Mesodermal cell (in vitro differentiated cells): ENCODE measurements at regions not wholly inside any gene's neighbourhood (a gene's known extent, or its start where the extent isn't known, plus 50 kb on each side); places are given as distances from the start of the nearest gene placed in this dataset.
"Not testable (repeated sequence)": the region's sequence is repeated elsewhere in the genome, so short reads cannot be mapped to it uniquely, and the experiment has no call there.

Source experiments
- H3K27ac ChIP-seq: 2 replicates; pipeline ENCODE4 v1.7.0; 2013; ENCODE audit warnings: mild to moderate bottlenecking, low read depth, low read length, moderate library complexity; ENCODE audit not compliant: severe bottlenecking
- H3K36me3 ChIP-seq: 2 replicates; pipeline ENCODE4 v1.7.1; 2013; ENCODE audit warnings: mild to moderate bottlenecking, low read length, moderate library complexity; ENCODE audit not compliant: control insufficient read depth, insufficient read depth
- H3K4me1 ChIP-seq: one replicate; pipeline ENCODE4 v1.7.1; 2013; ENCODE audit warnings: mild to moderate bottlenecking, low read length; ENCODE audit not compliant: insufficient read depth, control insufficient read depth, poor library complexity, severe bottlenecking
- H3K4me3 ChIP-seq: 2 replicates; pipeline ENCODE4 v1.7.0; 2013; ENCODE audit warnings: low read length, control low read depth, mild to moderate bottlenecking; ENCODE audit not compliant: insufficient read depth, poor library complexity, severe bottlenecking; ENCODE audit errors: extremely low read depth
- H3K9me3 ChIP-seq: 2 replicates; pipeline ENCODE4 v1.7.1; 2013; ENCODE audit warnings: mild to moderate bottlenecking, low read length, moderate library complexity; ENCODE audit not compliant: control insufficient read depth
- WGBS, 2 experiments: methylation state at CpG; one replicate each; pipeline ENCODE4 v1.1.5; 2013; ENCODE audit warnings: missing lambda C conversion rate in 2 of 2; ENCODE audit not compliant: insufficient coverage in 2 of 2; 5-methylcytosine and 5-hydroxymethylcytosine counted together

DNA sequence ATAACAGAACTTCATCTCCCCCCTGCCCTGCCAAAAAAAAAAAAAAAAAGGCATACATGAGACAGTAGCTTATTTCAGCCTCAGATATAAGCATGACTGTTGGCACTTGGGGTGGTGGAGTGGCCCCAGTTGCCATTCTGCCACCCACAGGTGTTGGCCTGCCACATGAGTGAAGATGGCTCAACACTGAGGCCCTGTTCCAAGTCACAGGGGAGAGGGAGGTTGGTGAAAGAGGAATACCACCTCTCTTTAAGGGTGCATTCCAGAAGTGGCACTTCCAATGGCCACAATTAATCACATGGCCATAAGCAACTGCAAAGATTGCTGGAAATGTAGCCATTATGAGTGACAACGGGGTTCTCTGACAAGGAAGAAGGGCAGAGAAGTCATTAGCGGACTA is 61.9 kb upstream of the JARID2 start:
- no peak overlapping the region for H3K27ac ChIP-seq
- H3K36me3 ChIP-seq = no peaks in the 10 kb centered on the region
- no peaks in the 10 kb centered on the region for H3K4me1 ChIP-seq
- H3K9me3 ChIP-seq = no peaks in the 10 kb centered on the region
- no peak overlapping the region for H3K4me3 ChIP-seq
- no CpG with 5 or more reads among the region's 2 CpGs for WGBS, 2 experiments

DNA sequence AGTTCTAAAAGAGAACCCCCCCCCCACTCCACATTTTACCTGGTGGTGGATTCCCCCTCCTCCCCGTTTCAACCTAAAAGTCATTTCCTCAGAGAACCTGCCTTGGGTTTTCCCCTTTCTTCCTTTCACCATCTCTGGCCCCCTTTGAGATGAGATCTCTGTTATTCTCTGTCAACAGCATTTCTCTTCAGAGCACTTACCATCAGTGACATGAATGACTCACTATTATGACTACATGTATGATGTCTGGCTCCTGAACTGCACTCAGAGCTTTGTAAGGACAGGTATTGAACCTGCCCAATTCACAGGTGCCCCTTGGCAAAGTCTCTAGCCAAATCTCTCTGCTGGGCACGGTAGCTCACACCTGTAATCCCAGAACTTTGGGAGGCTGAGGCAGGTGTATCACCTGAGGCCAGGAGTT is 61.4 kb upstream of the JARID2 start:
- H3K4me1 ChIP-seq = no peaks in the 10 kb centered on the region
- no peaks in the 10 kb centered on the region for H3K9me3 ChIP-seq
- H3K4me3 ChIP-seq = no peak overlapping the region
- 92 to 94% methylated on average over 1 to 2 of the region's 2 CpGs for WGBS, 2 experiments
- H3K27ac ChIP-seq = no peak overlapping the region
- H3K36me3 ChIP-seq = no peaks in the 10 kb centered on the region

DNA sequence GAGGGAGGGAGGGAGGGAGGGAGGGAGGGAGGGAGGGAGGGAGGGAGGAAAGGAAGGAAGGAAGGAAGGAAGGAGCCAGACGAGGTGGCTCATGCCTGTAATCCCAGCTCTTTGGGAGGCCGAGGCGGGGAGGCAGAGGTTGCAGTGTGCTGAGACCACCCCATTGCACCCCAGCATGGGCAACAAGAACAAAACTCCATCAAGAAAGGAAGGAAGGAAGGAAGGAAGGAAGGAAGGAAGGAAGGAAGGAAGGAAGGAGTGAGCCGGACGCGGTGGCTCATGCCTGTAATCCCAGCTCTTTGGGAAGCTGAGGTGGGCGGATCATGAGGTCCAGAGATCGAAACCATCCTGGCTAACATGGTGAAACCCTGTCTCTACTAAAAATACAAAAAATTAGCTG is 60.8 kb upstream of the JARID2 start:
- WGBS, 2 experiments = 82 to 92% methylated on average over 2 to 4 of the region's 8 CpGs
- not testable (repeated sequence) for H3K4me1 ChIP-seq

DNA sequence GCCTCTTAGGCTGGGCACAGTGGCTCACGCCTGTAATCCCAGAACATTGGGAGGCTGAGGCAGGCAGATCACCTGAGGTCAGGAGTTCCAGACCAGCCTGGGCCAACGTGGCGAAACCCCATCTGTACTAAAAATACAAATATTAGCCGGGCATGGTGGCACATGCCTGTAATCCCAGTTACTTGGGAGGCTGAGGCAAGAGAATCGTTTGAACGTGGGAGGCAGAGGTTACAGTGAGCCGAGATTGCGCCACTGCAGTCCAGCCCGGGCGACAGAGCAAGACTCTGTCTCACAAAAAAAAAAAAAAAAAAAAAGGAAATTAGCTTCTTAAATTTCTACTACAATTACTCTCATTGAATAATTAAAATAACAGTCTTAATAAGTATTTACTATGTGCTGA is 52.4 kb upstream of the JARID2 start:
- H3K36me3 ChIP-seq, H3K9me3 ChIP-seq, H3K4me3 ChIP-seq, H3K4me1 ChIP-seq, H3K27ac ChIP-seq: not testable (repeated sequence)
- WGBS, 2 experiments = 85 to 97% methylated on average over 6 of the region's 10 CpGs

More for the DNA sequence above, 60.8 kb upstream of the JARID2 start:
- not testable (repeated sequence) for H3K9me3 ChIP-seq, H3K36me3 ChIP-seq, H3K27ac ChIP-seq, H3K4me3 ChIP-seq

DNA sequence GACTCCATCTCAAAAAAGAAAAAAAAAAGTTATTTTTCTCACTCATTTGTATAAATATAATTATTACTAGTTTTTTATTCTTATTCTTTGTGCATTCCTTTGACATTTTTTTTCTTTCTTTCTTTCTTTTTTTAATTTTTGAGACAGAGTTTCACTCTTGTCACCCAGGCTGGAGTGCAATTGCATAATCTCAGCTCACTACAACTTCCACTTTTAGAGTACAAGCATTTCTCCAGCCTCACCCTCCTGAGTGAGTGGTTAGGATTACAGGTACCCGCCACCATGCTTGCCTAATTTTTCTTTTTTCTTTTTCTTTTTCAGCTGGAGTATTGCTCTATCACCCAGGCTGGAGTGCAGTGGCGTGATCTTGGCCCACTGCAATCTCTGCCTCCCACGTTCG is 51.4 kb upstream of the JARID2 start:
- no peak overlapping the region for H3K27ac ChIP-seq
- no peaks in the 10 kb centered on the region for H3K36me3 ChIP-seq
- no peaks in the 10 kb centered on the region for H3K4me1 ChIP-seq
- WGBS, 2 experiments = 90 to 97% methylated on average over 4 of the region's 4 CpGs
- no peak overlapping the region for H3K4me3 ChIP-seq
- H3K9me3 ChIP-seq = no peaks in the 10 kb centered on the region
